NCI-H2107 treated with DMSO at 0.1 percent for 48 hours (cell line): ENCODE measurements at regions not wholly inside any gene's neighbourhood (a gene's known extent, or its start where the extent isn't known, plus 50 kb on each side); places are given as distances from the start of the nearest gene placed in this dataset.
"Not testable (repeated sequence)": the region's sequence is repeated elsewhere in the genome, so short reads cannot be mapped to it uniquely, and the experiment has no call there.

Source experiments
- DNase-seq: peaks from one replicate; lab custom pipeline; 2025; ENCODE audit not compliant: unreplicated experiment; lab: John Stamatoyannopoulos, UW

- DNase-seq = no peak
Measured at GRCh38 chr13:31515427-31515826, 223.9 kb upstream of the RXFP2 start.

GRCh38 chr13:31517599-31517998 is 221.7 kb upstream of the RXFP2 start:
- no peak for DNase-seq

GRCh38 chr13:31518645-31519044 is 220.7 kb upstream of the RXFP2 start:
- DNase-seq = no peak

GRCh38 chr13:31521435-31521834 is 217.9 kb upstream of the RXFP2 start:
- DNase-seq = no peak

DNA sequence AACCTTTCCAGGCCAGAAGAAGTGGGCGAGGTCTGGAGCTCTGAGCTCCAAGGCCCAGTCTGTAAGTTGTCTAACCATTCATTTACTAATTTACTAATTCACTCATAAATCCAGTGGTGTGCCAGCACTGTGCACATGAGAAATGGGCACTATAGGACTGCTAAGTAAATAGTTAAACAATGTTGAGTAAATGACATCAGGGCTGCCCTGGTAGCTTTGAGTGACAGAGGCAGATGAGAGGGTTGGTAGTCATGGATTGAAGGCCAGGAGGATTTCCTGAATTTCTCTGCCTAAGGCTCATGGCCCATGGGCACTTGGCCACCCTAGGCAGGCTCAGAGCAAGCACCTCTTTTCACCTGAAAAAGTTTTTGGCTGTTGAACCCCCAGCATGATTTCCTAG is 216.9 kb upstream of the RXFP2 start:
- no peak for DNase-seq

GRCh38 chr13:31528176-31528575 is 211.2 kb upstream of the RXFP2 start:
- no peak for DNase-seq

DNA sequence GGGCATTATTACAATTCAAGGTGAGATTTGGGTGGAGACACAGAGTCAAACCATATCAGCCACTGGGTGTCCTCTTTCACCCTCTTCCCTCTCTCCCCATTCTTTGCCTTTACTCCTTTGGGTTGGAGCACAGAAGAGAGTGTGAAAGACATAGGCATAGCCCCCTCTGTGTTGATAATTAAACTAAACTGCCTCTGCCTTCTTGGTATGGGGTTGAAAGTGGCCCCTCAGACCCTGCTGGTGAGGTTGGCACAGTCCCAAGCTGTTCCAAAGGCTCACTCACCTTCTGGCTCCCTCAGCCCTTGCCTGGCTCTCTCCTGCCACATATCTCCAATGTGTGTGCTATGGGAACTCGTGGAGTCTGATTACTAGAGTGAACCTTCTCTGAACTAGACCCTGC is 210.6 kb upstream of the RXFP2 start:
- no peak for DNase-seq

DNA sequence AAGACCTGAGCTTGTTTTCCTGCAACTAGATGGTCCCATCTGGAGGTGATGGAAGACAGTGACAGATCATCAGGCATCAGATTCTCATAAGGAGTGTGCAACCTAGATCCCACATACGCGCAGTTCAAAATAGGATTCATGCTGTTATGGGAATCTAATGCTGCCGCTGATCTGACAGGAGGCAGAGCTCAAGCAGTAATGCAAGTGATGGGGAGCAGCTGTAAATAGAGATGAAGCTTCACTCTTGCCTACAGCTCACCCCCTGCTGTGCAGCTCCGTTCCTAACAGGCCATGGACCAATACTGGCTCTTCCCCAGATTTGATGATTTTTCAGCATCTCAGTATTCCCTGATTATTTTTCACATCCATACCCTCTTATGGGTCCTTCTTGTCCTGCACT is 208.4 kb upstream of the RXFP2 start:
- DNase-seq = no peak

DNA sequence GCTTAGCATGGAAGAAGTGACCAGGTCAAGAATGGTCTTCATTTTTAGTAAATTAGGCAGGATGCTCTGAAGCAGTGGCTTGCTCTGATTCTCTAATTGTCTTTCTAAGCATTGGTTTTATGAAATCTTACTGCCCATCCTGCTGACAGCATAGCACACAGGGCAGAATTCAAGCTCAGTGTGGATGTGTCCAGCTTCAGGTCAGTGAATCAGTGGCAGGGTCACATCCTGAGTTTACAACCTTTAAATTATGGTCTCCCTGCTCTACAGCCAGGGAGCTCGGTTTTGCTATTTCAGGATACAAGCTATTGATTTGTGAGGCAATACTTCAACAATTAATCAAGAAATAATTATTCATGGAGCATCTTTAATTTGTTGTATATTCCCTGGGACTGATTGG is 202.3 kb upstream of the RXFP2 start:
- DNase-seq = no peak

DNA sequence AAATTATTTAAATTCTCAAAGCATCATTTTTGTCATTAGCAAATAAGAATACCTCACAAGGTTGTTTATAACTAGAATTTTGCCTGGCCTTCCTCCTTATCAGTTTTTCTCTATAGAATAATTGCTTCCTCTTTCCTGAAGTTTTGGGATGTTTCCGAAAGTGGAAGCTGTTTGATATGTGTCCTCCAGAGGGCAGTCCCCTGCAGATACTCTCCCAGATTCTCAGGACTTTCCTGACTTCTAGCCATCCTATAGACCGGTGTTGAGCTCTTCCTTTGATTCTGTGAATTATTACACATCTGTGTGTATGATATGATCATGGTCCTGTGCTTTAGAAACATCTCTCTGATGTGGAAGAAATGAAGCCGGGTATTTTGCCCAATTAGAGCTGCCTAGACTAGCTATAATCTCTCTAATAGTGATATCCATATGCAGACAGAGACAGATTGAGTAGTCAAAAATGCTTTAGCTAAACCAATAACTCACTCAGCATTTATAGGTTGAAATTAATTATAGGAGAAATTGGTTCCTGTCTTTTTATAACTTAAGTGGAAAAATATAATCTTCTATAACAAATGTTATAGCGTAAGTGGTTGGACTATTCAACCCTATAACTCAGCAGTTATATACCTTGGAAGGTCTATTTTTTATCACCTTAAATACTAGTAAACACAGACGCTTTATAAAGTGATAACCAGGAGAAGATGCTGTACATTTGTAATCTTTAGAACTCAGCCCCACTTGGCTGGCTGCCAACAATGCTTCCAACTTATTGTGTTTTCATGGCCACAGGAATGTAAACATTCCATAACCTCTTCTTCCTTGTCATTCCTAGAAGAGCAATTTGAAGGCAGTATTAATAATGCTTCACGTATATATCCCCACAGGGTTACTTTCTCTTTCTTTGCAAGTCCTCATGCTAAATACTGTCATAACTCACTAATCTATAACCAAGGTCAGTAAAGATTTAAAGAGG is 201.0 kb upstream of the RXFP2 start:
- DNase-seq = no peak

- no peak for DNase-seq
Measured at GRCh38 chr13:31540281-31540680, 199.0 kb upstream of the RXFP2 start.

GRCh38 chr13:31543190-31543589 is 196.1 kb upstream of the RXFP2 start:
- no peak for DNase-seq

DNA sequence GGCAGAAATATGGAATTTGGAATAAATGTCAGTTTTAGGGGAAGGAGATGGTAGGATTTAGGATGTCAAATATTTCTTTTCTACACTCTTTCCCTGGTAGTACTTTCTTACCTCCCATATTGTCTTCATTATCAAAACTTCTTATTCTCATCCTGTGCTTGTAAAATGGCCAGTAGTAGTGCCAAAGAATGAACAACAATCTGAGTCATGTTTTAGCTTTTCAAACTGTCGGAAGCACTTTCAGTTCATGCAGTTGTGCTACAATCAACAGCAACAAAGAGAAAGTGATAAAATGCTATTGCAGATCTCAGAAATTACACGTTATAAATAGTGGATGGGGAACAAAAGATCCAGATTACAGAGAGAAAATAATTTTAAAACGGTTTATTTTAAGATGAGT is 193.7 kb upstream of the RXFP2 start:
- DNase-seq = no peak

- DNase-seq = no peak
Measured at GRCh38 chr13:31556376-31556775, 182.9 kb upstream of the RXFP2 start.

DNA sequence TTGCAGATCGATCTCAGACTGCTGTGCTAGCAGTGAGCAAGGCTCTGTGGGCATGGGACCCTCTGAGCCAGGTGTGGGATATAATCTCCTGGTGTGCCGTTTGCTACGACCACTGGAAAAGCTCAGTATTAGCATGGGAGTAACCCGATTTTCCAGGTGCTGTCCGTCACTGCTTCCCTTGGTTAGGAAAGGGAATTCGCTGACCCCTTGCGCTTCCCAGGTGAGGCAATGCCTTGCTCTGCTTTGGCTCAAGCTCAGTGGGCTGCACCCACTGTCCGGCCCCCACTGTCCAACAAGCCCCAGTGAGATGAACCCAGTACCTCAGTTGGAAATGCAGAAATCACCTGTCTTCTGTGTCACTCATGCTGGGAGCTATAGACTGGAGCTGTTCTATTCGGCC is 155.1 kb upstream of the RXFP2 start:
- not testable (repeated sequence) for DNase-seq

DNA sequence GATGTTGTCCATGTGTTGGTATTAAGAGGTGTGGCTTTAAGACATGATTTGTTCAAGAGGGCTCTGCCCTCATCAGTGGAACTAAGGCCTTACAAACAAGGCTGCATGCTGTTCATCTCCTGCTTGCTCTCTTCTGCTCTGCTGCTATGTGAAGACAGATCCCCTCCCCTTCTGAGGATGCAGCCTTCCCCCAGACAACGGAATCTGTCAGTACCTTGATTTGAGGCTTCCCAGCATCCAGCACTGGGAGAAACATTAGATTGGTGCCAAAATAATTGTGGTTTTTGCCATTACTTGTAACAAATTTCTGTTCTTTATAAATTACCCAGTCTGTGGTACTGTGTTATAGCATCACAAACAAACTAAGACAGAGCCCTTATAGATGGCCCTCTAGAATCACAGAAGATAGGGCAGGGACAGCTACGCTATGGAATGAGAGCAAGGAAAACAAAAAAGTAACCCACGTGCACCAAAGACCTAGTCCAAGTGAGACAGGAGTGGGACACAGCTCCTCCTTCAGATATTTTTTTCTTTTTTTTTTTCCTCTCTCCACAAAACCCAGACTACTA is 151.5 kb upstream of the RXFP2 start:
- DNase-seq = no peak

GRCh38 chr13:31588316-31588715 is 151.0 kb upstream of the RXFP2 start:
- no peak for DNase-seq

- no peak for DNase-seq
Measured at GRCh38 chr13:31588893-31589292, 150.4 kb upstream of the RXFP2 start.

DNA sequence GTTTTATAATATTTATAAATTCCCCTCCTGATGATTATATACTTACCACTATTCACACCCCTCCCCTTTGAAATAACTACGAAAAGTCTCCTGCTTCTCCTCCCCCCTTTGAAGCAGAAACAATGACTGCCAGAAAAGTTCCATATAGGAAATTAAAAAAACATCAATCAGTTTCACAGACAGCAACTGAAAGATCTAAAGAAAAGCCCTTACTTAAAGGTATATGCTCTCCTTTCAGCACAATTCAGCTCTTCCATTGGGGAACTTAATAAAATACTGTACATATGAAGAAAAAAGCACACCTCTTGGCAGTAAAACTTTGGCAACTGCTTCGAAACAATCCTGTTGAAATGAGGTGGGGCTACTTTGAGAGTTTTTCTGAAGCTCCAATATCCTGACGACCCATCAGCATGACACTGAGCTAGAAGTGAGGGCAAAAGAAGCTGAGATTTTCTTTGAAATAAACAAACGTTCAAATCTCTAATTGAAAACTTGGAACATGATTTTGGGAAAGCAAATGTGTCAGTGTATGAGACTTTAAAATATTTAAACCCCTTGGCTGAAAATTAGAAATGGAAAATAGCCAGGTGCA is 147.6 kb upstream of the RXFP2 start:
- no peak for DNase-seq

GRCh38 chr13:31594056-31594455 is 145.3 kb upstream of the RXFP2 start:
- no peak for DNase-seq

GRCh38 chr13:31595563-31595962 is 143.8 kb upstream of the RXFP2 start:
- DNase-seq = no peak

DNA sequence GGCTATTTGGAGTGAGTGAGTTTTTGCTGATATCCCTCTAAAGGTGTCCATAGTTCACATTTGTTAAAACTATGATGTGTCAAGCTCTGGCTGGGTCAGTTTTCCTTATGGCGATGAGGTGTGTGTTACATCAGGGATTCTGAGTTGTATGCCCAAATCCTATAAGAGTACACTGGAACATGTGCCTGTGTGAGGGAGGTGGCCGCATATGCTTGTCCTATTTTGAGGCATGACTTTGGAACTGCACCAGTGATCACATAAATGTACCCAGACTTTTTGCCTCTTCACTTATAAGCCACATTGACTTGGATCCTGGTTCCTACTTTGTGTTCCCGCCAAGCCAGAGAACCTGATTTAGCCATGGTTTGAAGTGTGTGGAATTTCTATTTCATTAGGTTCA is 140.3 kb upstream of the RXFP2 start:
- DNase-seq = no peak
